ENCODE measurements at regions not wholly inside any gene's neighbourhood (a gene's known extent, or its start where the extent isn't known, plus 50 kb on each side); places are given as distances from the start of the nearest gene placed in this dataset.

GRCh38 chr12:102601621-102602020 is 121.3 kb upstream of the IGF1 start:
- Mint-ChIP-seq H3K4me1 (no peaks in the 10 kb centered on the region), H3K4me3 (no peak overlapping the region), H3K27ac (ENCODE audit: low read depth) (no peak overlapping the region), H3K9me3 (peaks cover 4% of the 10 kb centered on the region), H3K36me3 (ENCODE audit: insufficient read depth) (no peaks in the 10 kb centered on the region), H3K27me3 (peaks cover under 1% of the 10 kb centered on the region)
- DNase-seq (ENCODE audit: low spot score in 2 of 2): no peak
- ATAC-seq (replicated peaks; ENCODE audit: extremely low read depth, poor library complexity, severe bottlenecking): no peak

- ATAC-seq (replicated peaks; ENCODE audit: extremely low read depth, poor library complexity, severe bottlenecking) (no peak), DNase-seq (ENCODE audit: low spot score in 2 of 2) (no peak)
- Mint-ChIP-seq H3K27me3 (peaks cover 11% of the 10 kb centered on the region), H3K4me1 (no peaks in the 10 kb centered on the region), H3K9me3 (no peaks in the 10 kb centered on the region), H3K4me3 (no peak overlapping the region), H3K27ac (ENCODE audit: low read depth) (no peak overlapping the region), H3K36me3 (ENCODE audit: insufficient read depth) (no peaks in the 10 kb centered on the region)
These were observed 116.3 kb upstream of the IGF1 start for GRCh38 chr12:102596687-102597086.

- DNase-seq (ENCODE audit: low spot score in 2 of 2): no peak
- no peaks in the 10 kb centered on the region for H3K9me3 Mint-ChIP-seq
These were observed 115.7 kb upstream of the IGF1 start for GRCh38 chr12:102596031-102596430.

GRCh38 chr12:102595315-102595714 is 115.0 kb upstream of the IGF1 start:
- no peak for DNase-seq (ENCODE audit: low spot score in 2 of 2)
- peaks cover 11% of the 10 kb centered on the region for H3K27me3 Mint-ChIP-seq
- H3K9me3 Mint-ChIP-seq: no peaks in the 10 kb centered on the region
- H3K4me3 Mint-ChIP-seq: no peak overlapping the region
- no peak overlapping the region for H3K27ac Mint-ChIP-seq (ENCODE audit: low read depth)
- no peaks in the 10 kb centered on the region for H3K36me3 Mint-ChIP-seq (ENCODE audit: insufficient read depth)
- no peak for ATAC-seq (replicated peaks; ENCODE audit: extremely low read depth, poor library complexity, severe bottlenecking)
- H3K4me1 Mint-ChIP-seq: no peaks in the 10 kb centered on the region

More at GRCh38 chr12:102596031-102596430, 115.7 kb upstream of the IGF1 start:
- Mint-ChIP-seq H3K4me1 (no peaks in the 10 kb centered on the region), H3K27ac (ENCODE audit: low read depth) (no peak overlapping the region), H3K36me3 (ENCODE audit: insufficient read depth) (no peaks in the 10 kb centered on the region), H3K4me3 (no peak overlapping the region), H3K27me3 (peaks cover 11% of the 10 kb centered on the region)
- ATAC-seq (replicated peaks; ENCODE audit: extremely low read depth, poor library complexity, severe bottlenecking): no peak

- peaks cover 11% of the 10 kb centered on the region for H3K27me3 Mint-ChIP-seq
- H3K27ac Mint-ChIP-seq (ENCODE audit: low read depth): no peak overlapping the region
- H3K4me1 Mint-ChIP-seq: no peaks in the 10 kb centered on the region
- no peaks in the 10 kb centered on the region for H3K9me3 Mint-ChIP-seq
- DNase-seq (ENCODE audit: low spot score in 2 of 2): no peak
- no peaks in the 10 kb centered on the region for H3K36me3 Mint-ChIP-seq (ENCODE audit: insufficient read depth)
- ATAC-seq (replicated peaks; ENCODE audit: extremely low read depth, poor library complexity, severe bottlenecking): no peak
- H3K4me3 Mint-ChIP-seq: no peak overlapping the region
These were observed 112.8 kb upstream of the IGF1 start for GRCh38 chr12:102593134-102593533.

- no peak overlapping the region for H3K27ac Mint-ChIP-seq (ENCODE audit: low read depth)
- DNase-seq (ENCODE audit: low spot score in 2 of 2): no peak
- no peak overlapping the region for H3K4me3 Mint-ChIP-seq
- H3K4me1 Mint-ChIP-seq: no peaks in the 10 kb centered on the region
- peaks cover 11% of the 10 kb centered on the region for H3K27me3 Mint-ChIP-seq
- no peak for ATAC-seq (replicated peaks; ENCODE audit: extremely low read depth, poor library complexity, severe bottlenecking)
- H3K9me3 Mint-ChIP-seq: no peaks in the 10 kb centered on the region
- H3K36me3 Mint-ChIP-seq (ENCODE audit: insufficient read depth): no peaks in the 10 kb centered on the region
These were observed 111.8 kb upstream of the IGF1 start for GRCh38 chr12:102592134-102592533.

GRCh38 chr12:102573237-102573636 is 92.9 kb upstream of the IGF1 start:
- no peak for ATAC-seq (replicated peaks; ENCODE audit: extremely low read depth, poor library complexity, severe bottlenecking)
- Mint-ChIP-seq H3K27me3 (peaks cover 44% of the 10 kb centered on the region), H3K4me1 (no peaks in the 10 kb centered on the region), H3K4me3 (no peak overlapping the region), H3K36me3 (ENCODE audit: insufficient read depth) (no peaks in the 10 kb centered on the region), H3K9me3 (no peaks in the 10 kb centered on the region), H3K27ac (ENCODE audit: low read depth) (no peak overlapping the region)
- DNase-seq (ENCODE audit: low spot score in 2 of 2): no peak

- Mint-ChIP-seq H3K9me3 (no peaks in the 10 kb centered on the region), H3K27me3 (peaks cover 44% of the 10 kb centered on the region), H3K4me3 (no peak overlapping the region), H3K36me3 (ENCODE audit: insufficient read depth) (no peaks in the 10 kb centered on the region), H3K27ac (ENCODE audit: low read depth) (no peak overlapping the region), H3K4me1 (no peaks in the 10 kb centered on the region)
- ATAC-seq (replicated peaks; ENCODE audit: extremely low read depth, poor library complexity, severe bottlenecking): no peak
- DNase-seq (ENCODE audit: low spot score in 2 of 2): no peak
These were observed 91.5 kb upstream of the IGF1 start for GRCh38 chr12:102571889-102572288.

GRCh38 chr12:102570256-102570655 is 89.9 kb upstream of the IGF1 start:
- H3K27ac Mint-ChIP-seq (ENCODE audit: low read depth): no peak overlapping the region
- H3K36me3 Mint-ChIP-seq (ENCODE audit: insufficient read depth): no peaks in the 10 kb centered on the region
- ATAC-seq (replicated peaks; ENCODE audit: extremely low read depth, poor library complexity, severe bottlenecking) (no peak), DNase-seq (ENCODE audit: low spot score in 2 of 2) (no peak)
- no peaks in the 10 kb centered on the region for H3K4me1 Mint-ChIP-seq
- H3K27me3 Mint-ChIP-seq: peaks cover 28% of the 10 kb centered on the region
- H3K9me3 Mint-ChIP-seq: no peaks in the 10 kb centered on the region
- H3K4me3 Mint-ChIP-seq: no peak overlapping the region

GRCh38 chr12:102569803-102570202 is 89.4 kb upstream of the IGF1 start:
- H3K4me3 Mint-ChIP-seq: no peak overlapping the region
- H3K4me1 Mint-ChIP-seq: no peaks in the 10 kb centered on the region
- DNase-seq (ENCODE audit: low spot score in 2 of 2): no peak
- H3K36me3 Mint-ChIP-seq (ENCODE audit: insufficient read depth): no peaks in the 10 kb centered on the region
- peaks cover 28% of the 10 kb centered on the region for H3K27me3 Mint-ChIP-seq
- H3K9me3 Mint-ChIP-seq: no peaks in the 10 kb centered on the region
- ATAC-seq (replicated peaks; ENCODE audit: extremely low read depth, poor library complexity, severe bottlenecking): no peak
- H3K27ac Mint-ChIP-seq (ENCODE audit: low read depth): no peak overlapping the region

- Mint-ChIP-seq H3K9me3 (no peaks in the 10 kb centered on the region), H3K27ac (ENCODE audit: low read depth) (no peak overlapping the region)
These were observed 87.9 kb upstream of the IGF1 start for GRCh38 chr12:102568276-102568675.

GRCh38 chr12:102567031-102567985 is 86.9 kb upstream of the IGF1 start:
- DNase-seq (ENCODE audit: low spot score in 2 of 2): no peak

More at GRCh38 chr12:102568276-102568675, 87.9 kb upstream of the IGF1 start:
- Mint-ChIP-seq H3K36me3 (ENCODE audit: insufficient read depth) (no peaks in the 10 kb centered on the region), H3K27me3 (peaks cover 24% of the 10 kb centered on the region), H3K4me1 (no peaks in the 10 kb centered on the region), H3K4me3 (no peak overlapping the region)
- DNase-seq (ENCODE audit: low spot score in 2 of 2) (no peak), ATAC-seq (replicated peaks; ENCODE audit: extremely low read depth, poor library complexity, severe bottlenecking) (no peak)

GRCh38 chr12:102565555-102565954 is 85.2 kb upstream of the IGF1 start:
- Mint-ChIP-seq H3K27ac (ENCODE audit: low read depth) (no peak overlapping the region), H3K27me3 (peaks cover 9% of the 10 kb centered on the region), H3K36me3 (ENCODE audit: insufficient read depth) (no peaks in the 10 kb centered on the region), H3K4me1 (no peaks in the 10 kb centered on the region), H3K4me3 (no peak overlapping the region), H3K9me3 (no peaks in the 10 kb centered on the region)
- no peak for DNase-seq (ENCODE audit: low spot score in 2 of 2)
- no peak for ATAC-seq (replicated peaks; ENCODE audit: extremely low read depth, poor library complexity, severe bottlenecking)

More at GRCh38 chr12:102567031-102567985, 86.9 kb upstream of the IGF1 start:
- Mint-ChIP-seq H3K4me1 (no peaks in the 10 kb centered on the region), H3K27ac (ENCODE audit: low read depth) (no peak overlapping the region), H3K36me3 (ENCODE audit: insufficient read depth) (no peaks in the 10 kb centered on the region), H3K4me3 (no peak overlapping the region), H3K9me3 (no peaks in the 10 kb centered on the region), H3K27me3 (peaks cover 15% of the 10 kb centered on the region)
- no peak for ATAC-seq (replicated peaks; ENCODE audit: extremely low read depth, poor library complexity, severe bottlenecking)

All from central memory CD8-positive, alpha-beta T cell (primary cell).